Endothelial cell of umbilical vein (primary cell): ENCODE measurements at regions not wholly inside any gene's neighbourhood (a gene's known extent, or its start where the extent isn't known, plus 50 kb on each side); places are given as distances from the start of the nearest gene placed in this dataset.

ENCODE experiments used
- BruUV-seq: library from RNA; stranded (reverse); fragments of 400-500 nt; replicated peaks from 2 replicates; lab custom pipeline; 2021; lab: Mats Ljungman, UMichigan
- CTCF ChIA-PET: fragments of 300-600, 350-600 bp; sonication (Branson Sonifier 250); formaldehyde crosslinking; loops from one replicate; lab custom pipeline; 2021; ENCODE audit warnings: antibody characterized with exemption, inconsistent platforms; lab: Charles Lee
- POLR2A ChIA-PET: fragments of 300-600, 350-600 bp; sonication (Branson Sonifier 250); formaldehyde crosslinking; loops from one replicate; lab custom pipeline; 2021; ENCODE audit warnings: antibody characterized with exemption, inconsistent platforms; lab: Charles Lee
- DNase-seq: peaks from one replicate; pipeline ENCODE4 v3.0.0-alpha.2; 2011; ENCODE audit warnings: low read depth, low spot score
- FAIRE-seq: peaks from 2 replicates; lab custom pipeline; 2011; peaks lifted over from hg19 to GRCh38; lab: Jason Lieb, UNC
- H2AFZ ChIP-seq: 2 replicates; pipeline ENCODE4 v1.6.0; 2012; ENCODE audit warnings: low read depth, low read length, control low read depth, inconsistent platforms
- H3K27ac ChIP-seq: 2 replicates; pipeline ENCODE4 v1.5.1; 2011; ENCODE audit warnings: low read depth, mild to moderate bottlenecking, control low read depth, low read length, moderate library complexity; ENCODE audit not compliant: insufficient read depth
- H3K27me3 ChIP-seq, 2 experiments: 2 replicates each; pipeline versions ENCODE4 v1.6.0 to v1.6.1; 2011; ENCODE audit warnings: low read length in 2 of 2, mixed read lengths in 1 of 2; ENCODE audit not compliant: control insufficient read depth in 2 of 2, insufficient read depth in 2 of 2
- H3K36me3 ChIP-seq, 2 experiments: 2 replicates in 1 of 2; 3 replicates in 1 of 2; pipeline ENCODE4 v1.5.1; 2011; ENCODE audit warnings: low read length in 2 of 2, mild to moderate bottlenecking in 1 of 2, moderate library complexity in 1 of 2; ENCODE audit not compliant: control insufficient read depth in 2 of 2, insufficient read depth in 2 of 2; ENCODE audit errors: extremely low read depth in 1 of 2
- H3K4me1 ChIP-seq: 3 replicates; pipeline ENCODE4 v1.5.1; 2011; ENCODE audit warnings: mild to moderate bottlenecking, low read length; ENCODE audit not compliant: control insufficient read depth, insufficient read depth; ENCODE audit errors: extremely low read depth
- H3K4me2 ChIP-seq: 2 replicates; pipeline ENCODE4 v1.6.1; 2011; ENCODE audit warnings: low read length, control low read depth, mixed read lengths; ENCODE audit not compliant: insufficient read depth
- H3K4me3 ChIP-seq, 3 experiments: fragments of 200-600 bp in 1 of 3; sonication (generic), shearing (Covaris generic) in 1 of 3; replicated peaks in 1 of 3; 2 replicates each; pipeline ENCODE4 v1.5.1; 2011 to 2016; ENCODE audit warnings: control low read depth in 3 of 3, low read length in 3 of 3, mild to moderate bottlenecking in 2 of 3, inconsistent platforms in 1 of 3, low read depth in 1 of 3, moderate library complexity in 1 of 3; ENCODE audit not compliant: insufficient read depth in 1 of 3
- H3K79me2 ChIP-seq: 2 replicates; pipeline ENCODE4 v1.6.0; 2012; ENCODE audit warnings: low read length, inconsistent platforms; ENCODE audit not compliant: control insufficient read depth, insufficient read depth
- H3K9ac ChIP-seq: replicated peaks from 2 replicates; pipeline ENCODE3; 2011; ENCODE audit warnings: low read length, control low read depth; ENCODE audit not compliant: insufficient read depth; ENCODE audit errors: extremely low read depth
- H3K9me1 ChIP-seq: replicated peaks from 3 replicates; pipeline ENCODE4 v1.6.0; 2011; ENCODE audit warnings: mild to moderate bottlenecking, low read length; ENCODE audit not compliant: control insufficient read depth, insufficient read depth; ENCODE audit errors: extremely low read depth
- H3K9me3 ChIP-seq: replicated peaks from 2 replicates; pipeline ENCODE4 v1.5.1; 2012; ENCODE audit warnings: low read length, inconsistent platforms; ENCODE audit not compliant: control insufficient read depth, insufficient read depth
- H4K20me1 ChIP-seq: replicated peaks from 2 replicates; pipeline ENCODE3; 2011; ENCODE audit warnings: mild to moderate bottlenecking, low read length; ENCODE audit not compliant: control insufficient read depth, insufficient read depth; ENCODE audit errors: extremely low read depth
- EZH2 ChIP-seq: IDR thresholded peaks from 2 replicates; pipeline ENCODE4 v1.6.1; 2012; ENCODE audit warnings: borderline replicate concordance, low read depth, mild to moderate bottlenecking, moderate library complexity, low read length, inconsistent platforms; ENCODE audit not compliant: severe bottlenecking
- FOS ChIP-seq: IDR thresholded peaks from 2 replicates; pipeline ENCODE4 v1.6.1; 2011; ENCODE audit warnings: mild to moderate bottlenecking, low read length, moderate library complexity, borderline replicate concordance; ENCODE audit not compliant: insufficient read depth
- GATA2 ChIP-seq: IDR thresholded peaks from 2 replicates; pipeline ENCODE4 v1.7.0; 2011; ENCODE audit warnings: low read depth, mild to moderate bottlenecking, moderate library complexity, mixed read lengths, low read length; ENCODE audit not compliant: insufficient read length, insufficient read depth
- MYC ChIP-seq: IDR thresholded peaks from one replicate; pipeline ENCODE4 v1.6.1; 2011; ENCODE audit warnings: mild to moderate bottlenecking, low read depth, low read length
- dilution Hi-C: fragments of 300-500 bp; cut with MboI; formaldehyde crosslinking; loops from one replicate; pipeline ENCODE4 v1.15.0; 2019; ENCODE audit warnings: low sequenced_read_pairs; ENCODE audit not compliant: extremely low pct_ligation_motif_present
- intact Hi-C: fragments of 100-400 bp; cut with micrococcal nuclease; formaldehyde crosslinking; loops from one replicate; pipeline ENCODE4 v1.10.0; 2022
- TF ChIP-seq, protein P1 (sequence below), 2 donors: IDR thresholded peaks; 1 replicate in 1 of 2; 2 replicates in 1 of 2; pipeline ENCODE4 v1.5.1; 2011; ENCODE audit warnings: low read length in 2 of 2, mild to moderate bottlenecking in 2 of 2, moderate library complexity in 2 of 2, control low read depth in 1 of 2, inconsistent platforms in 1 of 2, low read depth in 1 of 2; ENCODE audit not compliant: insufficient read depth in 1 of 2; ENCODE audit errors: extremely low read depth in 1 of 2

DNA sequence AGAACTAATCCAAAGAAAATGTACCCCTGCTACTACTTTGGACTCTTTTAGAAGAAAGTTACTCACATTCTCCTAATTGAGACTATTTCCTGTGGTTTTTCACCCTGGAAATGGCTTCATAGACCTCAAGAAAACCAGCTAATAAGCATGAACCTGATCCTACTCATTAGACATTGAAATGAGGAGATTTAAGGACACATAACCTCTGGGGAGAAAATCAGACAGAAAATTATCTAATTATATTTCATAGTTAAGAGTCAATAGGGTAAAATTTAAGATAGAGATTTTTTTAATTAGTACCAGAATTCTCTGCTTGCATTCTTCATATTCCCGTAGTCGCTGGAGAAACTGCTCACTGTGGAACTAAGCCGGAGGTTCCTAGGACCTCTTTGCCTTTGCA, 114.6 kb upstream of the ACP3 start:
- dilution Hi-C loops (no loop called here), intact Hi-C loops (no loop called here)
- Histone ChIP-seq H4K20me1 (no peaks in the 10 kb centered on the region), H3K4me1 (no peaks in the 10 kb centered on the region), H3K4me3 (no peak overlapping the region), H3K27me3 (peaks cover 0 to 5% of the 10 kb centered on the region in 2 experiments), H3K4me2 (no peak overlapping the region), H3K36me3 (no peaks in the 10 kb centered on the region), H3K79me2 (no peaks in the 10 kb centered on the region), H3K9me3 (no peaks in the 10 kb centered on the region), H3K9ac (no peak overlapping the region), H3K27ac (no peak overlapping the region), H2AFZ (no peak overlapping the region), H3K9me1 (no peaks in the 10 kb centered on the region)
- POLR2A ChIA-PET, result no interaction called here
- no peak for FAIRE-seq
- TF ChIP-seq FOS (no peak), EZH2 (no peak), GATA2 (no peak)
- BruUV-seq, result no TSS peak
- CTCF ChIA-PET, result interaction anchor here (1.0 kb wide), 1 partner anchor 8 kb away, joined by 3 read pairs; no protein-coding TSS in a partner anchor
- no peak for DNase-seq

GRCh38 chr3:132203889-132204596, 113.2 kb upstream of the ACP3 start:
- no TSS peak for BruUV-seq
- intact Hi-C loops, result no loop called here
- CTCF ChIA-PET, result interaction anchor here (0.6 to 1.2 kb wide), 2 partner anchors 44 to 410 kb away, joined by 3 read pairs; no protein-coding TSS in a partner anchor
- Histone ChIP-seq H3K9me3 (no peaks in the 10 kb centered on the region), H4K20me1 (no peaks in the 10 kb centered on the region), H3K36me3 (no peaks in the 10 kb centered on the region), H3K4me3 (no peak overlapping the region), H3K4me2 (no peak overlapping the region), H3K27me3 (peaks cover 0 to 6% of the 10 kb centered on the region in 2 experiments), H3K4me1 (no peaks in the 10 kb centered on the region), H3K27ac (no peak overlapping the region), H3K9ac (no peak overlapping the region), H2AFZ (no peak overlapping the region), H3K79me2 (no peaks in the 10 kb centered on the region), H3K9me1 (no peaks in the 10 kb centered on the region)
- dilution Hi-C loops, result no loop called here
- POLR2A ChIA-PET, result no interaction called here
- DNase-seq, result no peak
- no peak for FAIRE-seq
- TF ChIP-seq MYC, result no peak
- TF ChIP-seq, protein P1, sequence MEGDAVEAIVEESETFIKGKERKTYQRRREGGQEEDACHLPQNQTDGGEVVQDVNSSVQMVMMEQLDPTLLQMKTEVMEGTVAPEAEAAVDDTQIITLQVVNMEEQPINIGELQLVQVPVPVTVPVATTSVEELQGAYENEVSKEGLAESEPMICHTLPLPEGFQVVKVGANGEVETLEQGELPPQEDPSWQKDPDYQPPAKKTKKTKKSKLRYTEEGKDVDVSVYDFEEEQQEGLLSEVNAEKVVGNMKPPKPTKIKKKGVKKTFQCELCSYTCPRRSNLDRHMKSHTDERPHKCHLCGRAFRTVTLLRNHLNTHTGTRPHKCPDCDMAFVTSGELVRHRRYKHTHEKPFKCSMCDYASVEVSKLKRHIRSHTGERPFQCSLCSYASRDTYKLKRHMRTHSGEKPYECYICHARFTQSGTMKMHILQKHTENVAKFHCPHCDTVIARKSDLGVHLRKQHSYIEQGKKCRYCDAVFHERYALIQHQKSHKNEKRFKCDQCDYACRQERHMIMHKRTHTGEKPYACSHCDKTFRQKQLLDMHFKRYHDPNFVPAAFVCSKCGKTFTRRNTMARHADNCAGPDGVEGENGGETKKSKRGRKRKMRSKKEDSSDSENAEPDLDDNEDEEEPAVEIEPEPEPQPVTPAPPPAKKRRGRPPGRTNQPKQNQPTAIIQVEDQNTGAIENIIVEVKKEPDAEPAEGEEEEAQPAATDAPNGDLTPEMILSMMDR (IDR thresholded peaks at IDR 0.05; ENCODE audit: extremely low read depth in 1 of 2, insufficient read depth in 1 of 2, low read depth in 1 of 2, low read length in 2 of 2), result no peak
